WTC11 (cell line): ENCODE measurements at regions not wholly inside any gene's neighbourhood (a gene's known extent, or its start where the extent isn't known, plus 50 kb on each side); places are given as distances from the start of the nearest gene placed in this dataset.

Experiments used
- CTCF ChIP-seq: fragments of 200-600 bp; IDR thresholded peaks from 2 replicates; pipeline ENCODE4 v1.8.0; 2022; ENCODE audit warnings: antibody characterized with exemption
- ETV6 ChIP-seq: sonication (generic); formaldehyde crosslinking; IDR thresholded peaks from 2 replicates; pipeline ENCODE4 v1.8.1; 2022; ENCODE audit warnings: mild to moderate bottlenecking, missing genetic modification reagents
- MAX ChIP-seq: sonication (generic); formaldehyde crosslinking; IDR thresholded peaks from 2 replicates; pipeline ENCODE4 v1.8.0; 2022; ENCODE audit warnings: mild to moderate bottlenecking, missing genetic modification reagents
- MXD4 ChIP-seq: fragments of 250-450 bp; sonication (Bioruptor Pico); IDR thresholded peaks from 2 replicates; pipeline ENCODE4 v1.8.0; 2021; ENCODE audit warnings: mild to moderate bottlenecking, moderate library complexity, borderline replicate concordance
- NFYB ChIP-seq: sonication (generic); formaldehyde crosslinking; conservative IDR thresholded peaks from 2 replicates; pipeline ENCODE4 v1.8.0; 2022; ENCODE audit warnings: low read depth, missing genetic modification reagents
- NR2C2 ChIP-seq: sonication (generic); formaldehyde crosslinking; IDR thresholded peaks from 2 replicates; pipeline ENCODE4 v1.8.0; 2022; ENCODE audit warnings: mild to moderate bottlenecking, missing genetic modification reagents
- SMAD4 ChIP-seq: sonication (generic); formaldehyde crosslinking; IDR thresholded peaks from 2 replicates; pipeline ENCODE4 v1.8.0; 2022; ENCODE audit warnings: mild to moderate bottlenecking, missing genetic modification reagents
- SP1 ChIP-seq: sonication (generic); formaldehyde crosslinking; conservative IDR thresholded peaks from 2 replicates; pipeline ENCODE4 v1.8.1; 2022; ENCODE audit warnings: missing genetic modification reagents
- STAT6 ChIP-seq: sonication (generic); formaldehyde crosslinking; conservative IDR thresholded peaks from 2 replicates; pipeline ENCODE4 v1.8.1; 2023; ENCODE audit warnings: mild to moderate bottlenecking, low read depth, missing genetic modification reagents, moderate library complexity
- TCF7 ChIP-seq: sonication (generic); formaldehyde crosslinking; IDR thresholded peaks from 2 replicates; pipeline ENCODE4 v1.8.0; 2022; ENCODE audit warnings: mild to moderate bottlenecking, low read depth, missing genetic modification reagents, moderate library complexity
- TP53 ChIP-seq: sonication (generic); formaldehyde crosslinking; IDR thresholded peaks from 2 replicates; pipeline ENCODE4 v1.8.1; 2023; ENCODE audit warnings: mild to moderate bottlenecking, missing genetic modification reagents
- ZNF317 ChIP-seq: sonication (generic); formaldehyde crosslinking; IDR thresholded peaks from 2 replicates; pipeline ENCODE4 v1.8.1; 2023; ENCODE audit warnings: low read depth, mild to moderate bottlenecking, moderate library complexity, missing genetic modification reagents, borderline replicate concordance
- TF ChIP-seq, protein P1 (sequence below): sonication (generic); formaldehyde crosslinking; IDR thresholded peaks from 2 replicates; pipeline ENCODE4 v1.8.0; 2022; ENCODE audit warnings: mild to moderate bottlenecking, missing genetic modification reagents
- TF ChIP-seq, protein P2 (sequence below): sonication (generic); formaldehyde crosslinking; IDR thresholded peaks from 2 replicates; pipeline ENCODE4 v1.8.1; 2023; ENCODE audit warnings: mild to moderate bottlenecking, missing genetic modification reagents, moderate library complexity

DNA sequence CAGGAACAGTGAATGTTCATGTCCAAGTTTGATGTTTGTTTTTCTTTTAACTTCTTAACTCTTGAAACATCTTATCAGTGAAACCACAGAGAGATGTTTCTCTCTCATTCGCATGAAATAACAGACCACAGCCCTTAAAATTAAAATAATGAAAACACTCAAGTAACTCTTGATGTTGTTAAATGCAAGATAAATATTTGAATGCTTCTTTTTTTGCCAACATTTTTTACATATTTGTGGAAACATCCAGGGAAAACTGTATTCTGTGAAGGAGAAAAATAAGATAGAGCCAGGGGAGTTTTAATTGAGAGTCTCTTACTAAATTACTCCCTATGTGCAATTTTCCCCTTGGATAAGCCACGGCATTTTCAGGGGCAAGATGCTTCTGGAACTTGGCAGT is 361.8 kb upstream of the MGMT start:
- TF ChIP-seq MAX (CRISPR knock-in tag): no peak
- no peak for TF ChIP-seq STAT6 (CRISPR knock-in tag)
- TF ChIP-seq CTCF: no peak
- no peak for TF ChIP-seq MXD4
- TF ChIP-seq NFYB: no peak
- TF ChIP-seq TP53 (CRISPR knock-in tag): no peak
- TF ChIP-seq SMAD4 (CRISPR knock-in tag): no peak
- no peak for TF ChIP-seq TCF7 (CRISPR knock-in tag)
- TF ChIP-seq ETV6 (CRISPR knock-in tag): no peak
- TF ChIP-seq, protein P1, sequence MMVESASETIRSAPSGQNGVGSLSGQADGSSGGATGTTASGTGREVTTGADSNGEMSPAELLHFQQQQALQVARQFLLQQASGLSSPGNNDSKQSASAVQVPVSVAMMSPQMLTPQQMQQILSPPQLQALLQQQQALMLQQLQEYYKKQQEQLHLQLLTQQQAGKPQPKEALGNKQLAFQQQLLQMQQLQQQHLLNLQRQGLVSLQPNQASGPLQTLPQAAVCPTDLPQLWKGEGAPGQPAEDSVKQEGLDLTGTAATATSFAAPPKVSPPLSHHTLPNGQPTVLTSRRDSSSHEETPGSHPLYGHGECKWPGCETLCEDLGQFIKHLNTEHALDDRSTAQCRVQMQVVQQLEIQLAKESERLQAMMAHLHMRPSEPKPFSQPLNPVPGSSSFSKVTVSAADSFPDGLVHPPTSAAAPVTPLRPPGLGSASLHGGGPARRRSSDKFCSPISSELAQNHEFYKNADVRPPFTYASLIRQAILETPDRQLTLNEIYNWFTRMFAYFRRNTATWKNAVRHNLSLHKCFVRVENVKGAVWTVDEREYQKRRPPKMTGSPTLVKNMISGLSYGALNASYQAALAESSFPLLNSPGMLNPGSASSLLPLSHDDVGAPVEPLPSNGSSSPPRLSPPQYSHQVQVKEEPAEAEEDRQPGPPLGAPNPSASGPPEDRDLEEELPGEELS (CRISPR knock-in tag): no peak
- TF ChIP-seq, protein P2, sequence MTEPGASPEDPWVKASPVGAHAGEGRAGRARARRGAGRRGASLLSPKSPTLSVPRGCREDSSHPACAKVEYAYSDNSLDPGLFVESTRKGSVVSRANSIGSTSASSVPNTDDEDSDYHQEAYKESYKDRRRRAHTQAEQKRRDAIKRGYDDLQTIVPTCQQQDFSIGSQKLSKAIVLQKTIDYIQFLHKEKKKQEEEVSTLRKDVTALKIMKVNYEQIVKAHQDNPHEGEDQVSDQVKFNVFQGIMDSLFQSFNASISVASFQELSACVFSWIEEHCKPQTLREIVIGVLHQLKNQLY: no peak
- TF ChIP-seq NR2C2: no peak
- no peak for TF ChIP-seq SP1 (CRISPR knock-in tag)
- TF ChIP-seq ZNF317 (CRISPR knock-in tag): no peak
